PC-9 (cell line): ENCODE measurements at regions not wholly inside any gene's neighbourhood (a gene's known extent, or its start where the extent isn't known, plus 50 kb on each side); places are given as distances from the start of the nearest gene placed in this dataset.

ENCODE experiments used
- BruUV-seq: library from RNA; stranded (reverse); fragments of 400-500 nt; replicated peaks from 2 replicates; lab custom pipeline; 2021; lab: Mats Ljungman, UMichigan
- CTCF ChIA-PET: fragments of 300-600 bp; sonication (Branson Sonifier 250); formaldehyde crosslinking; loops from one replicate; lab custom pipeline; 2022; ENCODE audit warnings: antibody characterized with exemption; lab: Charles Lee
- POLR2A ChIA-PET: fragments of 300-600 bp; sonication (Branson Sonifier 250); formaldehyde crosslinking; loops from one replicate; lab custom pipeline; 2022; ENCODE audit warnings: antibody characterized with exemption; ENCODE audit not compliant: unreplicated experiment; lab: Charles Lee
- DNase-seq, 2 experiments: peaks; one replicate each; pipeline versions ENCODE4 v3.0.0 to v3.0.0-alpha.2; 2015 to 2022; ENCODE audit warnings: mixed read lengths in 1 of 2
- H2AFZ ChIP-seq: fragments of 200-600 bp; sonication (generic); 2 replicates; pipeline ENCODE4 v1.8.1; 2017; ENCODE audit warnings: antibody characterized with exemption
- H3F3A ChIP-seq: fragments of 200-600 bp; sonication (generic); 2 replicates; pipeline ENCODE4 v1.8.1; 2017; ENCODE audit warnings: antibody characterized with exemption, mild to moderate bottlenecking, low read depth; ENCODE audit not compliant: insufficient read depth
- H3K27ac ChIP-seq: fragments of 200-600 bp; sonication (generic); 2 replicates; pipeline ENCODE4 v1.6.1; 2016; ENCODE audit warnings: mixed run types
- H3K27me3 ChIP-seq: fragments of 200-600 bp; sonication (generic); 2 replicates; pipeline ENCODE4 v1.6.1; 2016; ENCODE audit warnings: low read depth, mixed run types; ENCODE audit not compliant: insufficient read depth
- H3K36me3 ChIP-seq: fragments of 200-600 bp; sonication (generic); 2 replicates; pipeline ENCODE4 v1.6.1; 2016; ENCODE audit warnings: low read depth, mixed run types
- H3K4me1 ChIP-seq: fragments of 200-600 bp; sonication (generic); replicated peaks from 2 replicates; pipeline ENCODE4 v1.6.1; 2016; ENCODE audit warnings: mixed run types; ENCODE audit not compliant: insufficient read depth
- H3K4me2 ChIP-seq: fragments of 200-600 bp; sonication (generic); 2 replicates; pipeline ENCODE4 v1.6.1; 2017; ENCODE audit warnings: mixed run types
- H3K4me3 ChIP-seq: fragments of 200-600 bp; sonication (generic); 2 replicates; pipeline ENCODE4 v1.6.1; 2016; ENCODE audit warnings: mixed run types
- H3K79me2 ChIP-seq: fragments of 200-600 bp; sonication (generic); 2 replicates; pipeline ENCODE4 v1.6.1; 2017; ENCODE audit warnings: low read depth, mixed run types
- H3K9me2 ChIP-seq: fragments of 200-600 bp; sonication (generic); 2 replicates; pipeline ENCODE4 v1.8.1; 2017; ENCODE audit warnings: mild to moderate bottlenecking; ENCODE audit not compliant: insufficient read depth
- H3K9me3 ChIP-seq: fragments of 200-600 bp; sonication (generic); 2 replicates; pipeline ENCODE4 v1.8.1; 2016; ENCODE audit warnings: low read depth; ENCODE audit not compliant: insufficient read depth
- H4K20me1 ChIP-seq: fragments of 200-600 bp; sonication (generic); 2 replicates; pipeline ENCODE4 v1.8.1; 2017; ENCODE audit not compliant: insufficient read depth
- EZH2 ChIP-seq: fragments of 200-600 bp; sonication (generic); IDR thresholded peaks from 2 replicates; pipeline ENCODE4 v1.8.0; 2017; ENCODE audit warnings: antibody characterized with exemption, low read depth
- intact Hi-C: fragments of 100-400 bp; cut with micrococcal nuclease; formaldehyde crosslinking; loops from one replicate; pipeline ENCODE4 v1.10.0; 2022; ENCODE audit not compliant: unreplicated experiment
- TF ChIP-seq, protein P1 (sequence below): fragments of 200-600 bp; sonication (generic); conservative IDR thresholded peaks from 2 replicates; pipeline ENCODE4 v1.6.1; 2017; ENCODE audit warnings: mixed run types, antibody characterized with exemption, mild to moderate bottlenecking, moderate library complexity

DNA sequence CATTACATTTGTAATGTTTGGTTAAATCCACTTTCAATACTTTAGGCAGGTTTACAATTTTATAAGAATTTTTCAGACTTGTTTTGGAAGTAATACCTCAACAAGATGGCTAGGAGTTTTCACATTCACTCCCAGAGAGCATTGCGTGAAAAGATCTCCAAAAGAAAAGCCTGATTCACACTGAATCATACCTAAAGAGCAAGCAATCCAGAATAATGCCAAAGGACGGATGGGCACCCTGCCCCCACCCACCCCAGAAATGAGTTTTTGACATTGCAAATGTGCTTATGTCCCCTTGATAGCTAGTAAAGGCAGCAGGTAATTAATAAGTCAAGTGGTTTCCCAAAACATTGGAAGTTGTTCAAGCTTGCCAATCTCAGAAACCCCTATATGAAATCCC is 557.7 kb upstream of the TENM3 start:
- intact Hi-C loops: no loop called here
- Histone ChIP-seq H2AFZ (no peak overlapping the region), H3K36me3 (no peaks in the 10 kb centered on the region), H3K9me2 (no peaks in the 10 kb centered on the region), H3K9me3 (no peaks in the 10 kb centered on the region), H3K4me2 (no peak overlapping the region), H3K27me3 (no peaks in the 10 kb centered on the region), H3F3A (no peaks in the 10 kb centered on the region), H3K27ac (no peak overlapping the region), H3K79me2 (no peaks in the 10 kb centered on the region), H4K20me1 (no peaks in the 10 kb centered on the region), H3K4me3 (no peak overlapping the region), H3K4me1 (no peaks in the 10 kb centered on the region)
- POLR2A ChIA-PET: no interaction called here
- CTCF ChIA-PET: no interaction called here
- TF ChIP-seq, protein P1, sequence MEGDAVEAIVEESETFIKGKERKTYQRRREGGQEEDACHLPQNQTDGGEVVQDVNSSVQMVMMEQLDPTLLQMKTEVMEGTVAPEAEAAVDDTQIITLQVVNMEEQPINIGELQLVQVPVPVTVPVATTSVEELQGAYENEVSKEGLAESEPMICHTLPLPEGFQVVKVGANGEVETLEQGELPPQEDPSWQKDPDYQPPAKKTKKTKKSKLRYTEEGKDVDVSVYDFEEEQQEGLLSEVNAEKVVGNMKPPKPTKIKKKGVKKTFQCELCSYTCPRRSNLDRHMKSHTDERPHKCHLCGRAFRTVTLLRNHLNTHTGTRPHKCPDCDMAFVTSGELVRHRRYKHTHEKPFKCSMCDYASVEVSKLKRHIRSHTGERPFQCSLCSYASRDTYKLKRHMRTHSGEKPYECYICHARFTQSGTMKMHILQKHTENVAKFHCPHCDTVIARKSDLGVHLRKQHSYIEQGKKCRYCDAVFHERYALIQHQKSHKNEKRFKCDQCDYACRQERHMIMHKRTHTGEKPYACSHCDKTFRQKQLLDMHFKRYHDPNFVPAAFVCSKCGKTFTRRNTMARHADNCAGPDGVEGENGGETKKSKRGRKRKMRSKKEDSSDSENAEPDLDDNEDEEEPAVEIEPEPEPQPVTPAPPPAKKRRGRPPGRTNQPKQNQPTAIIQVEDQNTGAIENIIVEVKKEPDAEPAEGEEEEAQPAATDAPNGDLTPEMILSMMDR: no peak
- TF ChIP-seq EZH2: no peak
- BruUV-seq: no TSS peak
- no peak for DNase-seq

DNA sequence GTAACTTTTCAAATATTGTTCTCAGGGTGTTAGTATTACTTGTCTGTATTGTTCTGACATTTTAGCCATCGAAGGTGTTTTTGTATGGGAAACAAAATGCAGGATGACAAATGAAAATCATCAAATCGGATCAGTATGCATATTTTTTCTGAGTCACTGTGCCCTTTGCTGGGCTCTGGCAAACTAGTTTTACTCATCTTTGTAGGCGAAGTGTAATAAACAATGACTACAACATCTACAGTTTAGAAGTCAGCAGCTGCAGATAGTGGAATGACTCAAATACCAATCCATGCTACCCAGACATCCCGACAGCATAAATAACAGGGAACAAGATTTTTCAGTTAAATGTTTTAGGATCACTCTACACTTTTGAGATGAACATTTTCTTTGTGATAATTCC is 557.3 kb upstream of the TENM3 start:
- no peak overlapping the region for H3K27ac ChIP-seq
- H2AFZ ChIP-seq: no peak overlapping the region
- no peaks in the 10 kb centered on the region for H4K20me1 ChIP-seq
- ChIA-PET POLR2A (no interaction called here), CTCF (no interaction called here)
- no peaks in the 10 kb centered on the region for H3F3A ChIP-seq
- DNase-seq: no peak
- no peaks in the 10 kb centered on the region for H3K9me3 ChIP-seq
- no peaks in the 10 kb centered on the region for H3K4me1 ChIP-seq
- H3K9me2 ChIP-seq: no peaks in the 10 kb centered on the region
- BruUV-seq: no TSS peak
- intact Hi-C loops: no loop called here
- TF ChIP-seq EZH2: no peak
- TF ChIP-seq, protein P1: no peak
- H3K4me2 ChIP-seq: no peak overlapping the region
- no peaks in the 10 kb centered on the region for H3K36me3 ChIP-seq
- no peak overlapping the region for H3K4me3 ChIP-seq
- no peaks in the 10 kb centered on the region for H3K79me2 ChIP-seq
- no peaks in the 10 kb centered on the region for H3K27me3 ChIP-seq

GRCh38 chr4:181687116-181687515 is 556.1 kb upstream of the TENM3 start:
- ChIA-PET POLR2A (no interaction called here), CTCF (no interaction called here)
- Histone ChIP-seq H3K79me2 (no peaks in the 10 kb centered on the region), H3K9me2 (no peaks in the 10 kb centered on the region), H3K27ac (no peak overlapping the region), H4K20me1 (no peaks in the 10 kb centered on the region), H2AFZ (no peak overlapping the region), H3K36me3 (no peaks in the 10 kb centered on the region), H3K4me2 (no peak overlapping the region), H3K4me3 (no peak overlapping the region), H3K4me1 (no peaks in the 10 kb centered on the region), H3K27me3 (no peaks in the 10 kb centered on the region), H3K9me3 (no peaks in the 10 kb centered on the region), H3F3A (no peaks in the 10 kb centered on the region)
- no TSS peak for BruUV-seq
- TF ChIP-seq EZH2: no peak
- TF ChIP-seq, protein P1: no peak
- no peak for DNase-seq
- intact Hi-C loops: no loop called here
